Esophagus muscularis mucosa (tissue), 3 donors: ENCODE measurements at regions not wholly inside any gene's neighbourhood (a gene's known extent, or its start where the extent isn't known, plus 50 kb on each side); places are given as distances from the start of the nearest gene placed in this dataset.

Experiments used
- CTCF ChIP-seq, 3 experiments: fragments of 200-600 bp in 2 of 3; fragments of 450-650 bp in 1 of 3; sonication (generic) in 2 of 3; IDR thresholded peaks; one replicate each; pipeline ENCODE4 v1.5.1; 2017 to 2019; ENCODE audit warnings: antibody characterized with exemption in 3 of 3, mild to moderate bottlenecking in 2 of 3, moderate library complexity in 1 of 3
- POLR2A ChIP-seq: fragments of 450-650 bp; IDR thresholded peaks from one replicate; pipeline ENCODE4 v1.6.1; 2017; ENCODE audit warnings: antibody characterized with exemption, moderate library complexity, mild to moderate bottlenecking, low read depth

- no peak for TF ChIP-seq CTCF (IDR thresholded peaks at IDR 0.05)
- TF ChIP-seq POLR2A = no peak
These were observed 533.9 kb downstream of the SLITRK6 start for GRCh38 chr13:85265296-85265695.
